MM.1S (cell line): ENCODE measurements at regions not wholly inside any gene's neighbourhood (a gene's known extent, or its start where the extent isn't known, plus 50 kb on each side); places are given as distances from the start of the nearest gene placed in this dataset.
"Not testable (repeated sequence)": the region's sequence is repeated elsewhere in the genome, so short reads cannot be mapped to it uniquely, and the experiment has no call there.

Source experiments
- DNase-seq: peaks from one replicate; pipeline ENCODE4 v3.0.0-alpha.2; 2015
- H2AFZ ChIP-seq: fragments of 300-600 bp; sonication (generic); 2 replicates; pipeline ENCODE4 v1.6.0; 2016; ENCODE audit warnings: antibody characterized with exemption, low read length
- H3F3A ChIP-seq: fragments of 300-600 bp; sonication (generic); 2 replicates; pipeline ENCODE4 v1.6.1; 2016; ENCODE audit warnings: mild to moderate bottlenecking, antibody characterized with exemption, low read length, moderate library complexity, mixed read lengths; ENCODE audit not compliant: insufficient read depth
- H3K27ac ChIP-seq: fragments of 300-600 bp; sonication (generic); 2 replicates; pipeline ENCODE4 v1.5.1; 2016; ENCODE audit warnings: mild to moderate bottlenecking, low read length
- H3K27me3 ChIP-seq: fragments of 300-600 bp; sonication (generic); replicated peaks from 2 replicates; pipeline ENCODE4 v1.6.0; 2016; ENCODE audit warnings: low read length; ENCODE audit not compliant: insufficient read depth
- H3K36me3 ChIP-seq: fragments of 300-600 bp; sonication (generic); replicated peaks from 2 replicates; pipeline ENCODE4 v1.6.1; 2016; ENCODE audit warnings: mild to moderate bottlenecking, low read length, mixed read lengths; ENCODE audit not compliant: insufficient read depth
- H3K4me1 ChIP-seq: fragments of 300-600 bp; sonication (generic); 2 replicates; pipeline ENCODE4 v1.6.1; 2016; ENCODE audit warnings: low read length, mixed read lengths
- H3K4me2 ChIP-seq: fragments of 300-600 bp; sonication (generic); 2 replicates; pipeline ENCODE4 v1.6.0; 2016; ENCODE audit warnings: low read depth, low read length
- H3K4me3 ChIP-seq: fragments of 300-600 bp; sonication (generic); 2 replicates; pipeline ENCODE4 v1.5.1; 2016; ENCODE audit warnings: low read length, mixed read lengths
- H3K79me2 ChIP-seq: fragments of 300-600 bp; sonication (generic); 2 replicates; pipeline ENCODE4 v1.6.1; 2016; ENCODE audit warnings: mixed run types, low read length, mixed read lengths
- H3K9ac ChIP-seq: fragments of 300-600 bp; sonication (generic); 2 replicates; pipeline ENCODE4 v1.6.1; 2016; ENCODE audit warnings: low read length, mixed read lengths
- H3K9me2 ChIP-seq: fragments of 300-600 bp; sonication (generic); replicated peaks from 2 replicates; pipeline ENCODE4 v1.6.1; 2016; ENCODE audit warnings: mild to moderate bottlenecking, low read length, mixed read lengths; ENCODE audit not compliant: insufficient read depth
- H3K9me3 ChIP-seq: fragments of 300-600 bp; sonication (generic); replicated peaks from 2 replicates; pipeline ENCODE4 v1.6.1; 2016; ENCODE audit warnings: mild to moderate bottlenecking, low read length, mixed read lengths; ENCODE audit not compliant: insufficient read depth
- H4K20me1 ChIP-seq: fragments of 300-600 bp; sonication (generic); 2 replicates; pipeline ENCODE4 v1.6.1; 2016; ENCODE audit warnings: mild to moderate bottlenecking, low read length, moderate library complexity, mixed read lengths; ENCODE audit not compliant: insufficient read depth

DNA sequence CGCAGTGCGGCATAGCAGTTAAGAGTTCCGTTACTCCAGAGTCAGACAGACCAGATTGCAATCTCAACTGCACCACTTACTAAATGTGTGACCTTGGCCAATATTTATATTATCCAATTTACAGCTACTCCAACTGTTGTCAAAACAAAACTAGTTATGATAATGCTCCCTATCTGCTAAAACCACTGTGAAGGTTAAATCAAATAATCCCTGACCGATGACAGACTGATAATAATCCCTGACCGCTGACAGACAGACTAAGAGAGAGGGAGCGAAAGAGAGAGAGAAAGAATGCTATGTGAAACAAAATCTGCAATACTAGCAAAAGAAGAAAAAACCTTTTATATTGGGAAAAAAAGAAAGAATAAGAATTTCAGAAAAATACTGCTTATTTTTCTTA lies 204.1 kb upstream of the ZNF322 start:
- H3K9me3 ChIP-seq, H3K36me3 ChIP-seq, H3K4me2 ChIP-seq: not testable (repeated sequence)

DNA sequence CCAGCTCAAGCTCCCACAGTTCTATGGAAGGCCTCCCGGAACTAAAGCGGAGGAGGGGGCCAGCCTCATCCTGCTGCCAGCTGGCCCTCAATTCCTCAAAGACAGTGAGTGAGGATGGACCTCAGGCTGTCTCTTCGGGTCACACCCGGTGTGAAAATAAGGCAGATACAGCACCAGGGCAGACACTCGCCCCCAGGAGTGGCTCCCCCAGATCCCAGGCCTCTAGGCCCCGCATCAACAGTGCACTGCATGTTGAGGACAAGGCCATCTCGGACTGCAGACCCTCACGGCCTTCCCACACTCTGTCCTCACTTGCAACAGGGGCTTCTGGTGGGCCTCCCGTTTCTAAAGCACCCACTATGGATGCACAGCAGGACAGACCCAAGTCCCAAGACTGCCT lies 239.2 kb upstream of the ZNF322 start:
- H3K79me2 ChIP-seq, H3K36me3 ChIP-seq, H3F3A ChIP-seq, H3K4me3 ChIP-seq, H3K4me1 ChIP-seq, H3K27ac ChIP-seq, H3K4me2 ChIP-seq, H3K9me2 ChIP-seq, DNase-seq, H3K27me3 ChIP-seq, H3K9me3 ChIP-seq, H2AFZ ChIP-seq, H3K9ac ChIP-seq, H4K20me1 ChIP-seq: not testable (repeated sequence)

More for the DNA sequence above, 204.1 kb upstream of the ZNF322 start:
- not testable (repeated sequence) for H3K27me3 ChIP-seq, H3K27ac ChIP-seq, H3K4me3 ChIP-seq, H2AFZ ChIP-seq, H3K4me1 ChIP-seq, H3F3A ChIP-seq, DNase-seq, H3K9me2 ChIP-seq, H4K20me1 ChIP-seq, H3K79me2 ChIP-seq, H3K9ac ChIP-seq

DNA sequence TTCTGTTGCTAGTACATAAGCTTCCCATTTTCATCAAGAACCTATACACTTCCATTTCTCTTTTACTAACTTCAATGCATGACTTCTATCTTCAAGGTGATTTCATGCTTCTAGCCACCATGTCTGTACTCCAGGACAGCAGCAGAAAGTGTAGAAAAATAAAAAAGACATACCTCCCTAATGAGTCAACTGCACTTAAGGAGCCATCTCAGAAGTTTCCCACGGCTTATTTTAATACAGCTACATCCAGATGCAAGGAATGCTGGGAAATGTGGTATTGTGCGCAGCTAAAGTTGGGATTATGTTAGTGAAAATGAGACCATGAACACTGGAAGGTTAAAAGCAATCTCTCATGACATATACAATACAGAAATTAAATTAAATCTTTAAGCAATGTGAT lies 264.7 kb upstream of the ZNF322 start:
- H4K20me1 ChIP-seq, DNase-seq, H3K27ac ChIP-seq, H3K9me3 ChIP-seq, H3K4me3 ChIP-seq, H3K4me1 ChIP-seq, H3K9ac ChIP-seq, H3K79me2 ChIP-seq, H3K27me3 ChIP-seq, H3K9me2 ChIP-seq, H2AFZ ChIP-seq, H3K4me2 ChIP-seq, H3F3A ChIP-seq, H3K36me3 ChIP-seq: not testable (repeated sequence)

DNA sequence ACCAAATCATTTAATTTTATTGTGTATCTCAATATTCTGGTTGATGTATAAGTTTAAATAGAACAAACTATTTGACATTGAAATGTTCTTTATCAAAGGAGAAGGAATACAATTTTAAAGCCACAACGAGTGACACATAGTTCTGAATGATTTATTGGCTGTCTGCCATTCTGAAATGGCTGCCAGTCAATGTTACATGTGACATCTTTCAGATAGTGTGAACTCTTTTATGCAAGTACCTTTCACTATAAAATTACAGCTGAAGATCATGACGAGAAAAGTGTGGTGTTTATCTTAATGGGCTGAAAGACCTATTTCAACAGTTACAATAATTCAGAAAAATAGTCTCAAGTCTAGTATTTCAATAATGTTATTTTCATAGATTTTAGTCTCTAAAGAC lies 268.6 kb upstream of the ZNF322 start:
- H3K79me2 ChIP-seq, H3K9ac ChIP-seq, H3K9me2 ChIP-seq, H4K20me1 ChIP-seq, H3K9me3 ChIP-seq, H3K36me3 ChIP-seq, H3K27me3 ChIP-seq, H3K4me3 ChIP-seq, DNase-seq, H3K27ac ChIP-seq, H3F3A ChIP-seq, H2AFZ ChIP-seq, H3K4me2 ChIP-seq, H3K4me1 ChIP-seq: not testable (repeated sequence)

DNA sequence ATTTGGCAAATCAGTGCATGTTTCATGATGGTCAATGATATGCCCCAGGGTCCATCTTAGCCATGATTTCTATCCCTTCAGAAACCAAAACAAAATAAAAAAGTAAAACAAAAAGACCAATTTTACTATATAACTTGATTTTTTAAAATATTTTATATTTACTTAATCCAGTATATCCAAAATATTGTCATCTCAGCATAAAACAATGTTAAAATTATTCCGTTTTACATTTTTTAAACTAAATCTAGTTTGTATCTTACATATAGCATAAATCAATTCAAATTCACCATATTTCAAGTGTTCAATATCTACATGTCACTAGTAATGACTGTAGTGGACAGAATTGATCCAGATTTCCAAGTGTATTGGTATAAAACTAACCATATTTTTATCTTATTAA lies 277.7 kb upstream of the ZNF322 start:
- not testable (repeated sequence) for H3F3A ChIP-seq, H3K9me3 ChIP-seq, H3K9me2 ChIP-seq, DNase-seq, H3K9ac ChIP-seq, H3K4me1 ChIP-seq, H3K4me3 ChIP-seq, H3K79me2 ChIP-seq, H2AFZ ChIP-seq, H3K4me2 ChIP-seq, H4K20me1 ChIP-seq, H3K27ac ChIP-seq, H3K36me3 ChIP-seq, H3K27me3 ChIP-seq

DNA sequence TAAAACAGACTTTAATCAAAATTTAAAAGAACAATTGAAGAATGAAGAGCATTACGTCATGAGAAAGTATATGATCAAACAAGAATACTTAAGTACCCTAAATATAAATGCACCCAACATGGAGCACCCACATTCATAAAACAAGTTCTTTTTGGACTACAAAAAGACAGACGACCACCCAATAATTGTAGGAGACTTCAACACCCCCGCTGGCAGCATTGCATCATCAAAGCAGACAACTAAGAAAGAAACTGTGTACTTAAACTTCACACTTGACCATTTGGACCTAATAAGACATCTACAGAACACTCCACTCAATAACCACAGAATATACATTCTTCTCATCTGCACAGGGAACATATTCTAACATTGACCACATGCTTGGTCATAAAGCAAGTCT lies 291.7 kb upstream of the ZNF322 start:
- not testable (repeated sequence) for H4K20me1 ChIP-seq, H2AFZ ChIP-seq, H3K79me2 ChIP-seq

DNA sequence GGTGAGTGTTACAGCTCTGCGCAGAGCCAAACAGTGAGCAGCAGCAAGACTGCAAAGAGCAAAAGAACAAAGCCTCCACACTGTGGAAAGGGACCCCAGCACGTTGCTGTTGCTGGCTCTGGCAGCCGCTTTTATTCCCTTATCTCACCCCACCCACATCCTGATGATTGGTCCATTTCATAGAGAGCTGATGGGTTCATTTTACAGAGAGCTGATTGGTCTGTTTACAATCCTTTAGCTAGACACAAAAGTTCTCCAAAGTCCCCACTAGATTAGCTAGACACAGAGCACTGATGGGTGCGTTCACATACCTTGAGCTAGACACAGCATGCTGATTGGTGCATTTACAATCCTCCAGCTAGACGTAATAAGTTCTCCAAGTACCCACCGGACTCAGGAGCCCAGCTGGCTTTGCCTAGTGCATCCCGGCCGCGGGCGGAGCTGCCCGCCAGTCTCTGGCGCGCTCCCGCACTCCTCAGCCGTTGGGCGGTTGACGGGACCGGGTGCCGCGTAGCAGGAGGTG lies 291.4 kb upstream of the PRSS16 start:
- DNase-seq, result peak; percentile 89
- peak overlapping the region; percentile 47; the same call in 1 of the 2 replicates for H3K4me3 ChIP-seq
- H3K27ac ChIP-seq, result peak overlapping the region; percentile 53; the same call in 1 of the 2 replicates
- not testable (repeated sequence) for H3K27me3 ChIP-seq, H3K4me2 ChIP-seq, H3F3A ChIP-seq, H3K36me3 ChIP-seq, H3K79me2 ChIP-seq, H3K9ac ChIP-seq, H2AFZ ChIP-seq, H3K9me2 ChIP-seq, H3K4me1 ChIP-seq, H4K20me1 ChIP-seq, H3K9me3 ChIP-seq

More for the DNA sequence above, 291.7 kb upstream of the ZNF322 start:
- not testable (repeated sequence) for H3K9me3 ChIP-seq, H3F3A ChIP-seq, H3K9me2 ChIP-seq, H3K4me3 ChIP-seq, H3K36me3 ChIP-seq, H3K9ac ChIP-seq, H3K27ac ChIP-seq, DNase-seq, H3K4me1 ChIP-seq, H3K27me3 ChIP-seq, H3K4me2 ChIP-seq
